Suprapubic skin (tissue), 4 donors: ENCODE measurements at regions not wholly inside any gene's neighbourhood (a gene's known extent, or its start where the extent isn't known, plus 50 kb on each side); places are given as distances from the start of the nearest gene placed in this dataset.

Source experiments
- DNase-seq, 2 donors: peaks; one replicate each; pipeline ENCODE4 v3.0.0-alpha.2; 2019; ENCODE audit warnings: low spot score in 2 of 2
- H3K27ac ChIP-seq: fragments of 200-600 bp; sonication (generic); one replicate; pipeline ENCODE4 v1.5.1; 2019
- H3K27me3 ChIP-seq: fragments of 200-600 bp; sonication (generic); one replicate; pipeline ENCODE4 v1.5.1; 2019
- H3K36me3 ChIP-seq: fragments of 200-600 bp; sonication (generic); one replicate; pipeline ENCODE4 v1.5.1; 2019
- H3K4me1 ChIP-seq: fragments of 200-600 bp; sonication (generic); one replicate; pipeline ENCODE4 v1.5.1; 2019
- H3K4me3 ChIP-seq: fragments of 200-600 bp; sonication (generic); one replicate; pipeline ENCODE4 v1.5.1; 2019; ENCODE audit warnings: mild to moderate bottlenecking
- H3K9me3 ChIP-seq: fragments of 200-600 bp; sonication (generic); one replicate; pipeline ENCODE4 v1.5.1; 2019
- CTCF ChIP-seq, 2 donors: fragments of 200-600 bp in 1 of 2; fragments of 450-650 bp in 1 of 2; sonication (generic) in 1 of 2; IDR thresholded peaks; one replicate each; pipeline ENCODE4 v1.5.1; 2016 to 2019; ENCODE audit warnings: antibody characterized with exemption in 2 of 2, mild to moderate bottlenecking in 1 of 2, moderate library complexity in 1 of 2
- EP300 ChIP-seq: sonication (generic); formaldehyde crosslinking; IDR thresholded peaks from one replicate; pipeline ENCODE4 v1.6.1; 2017; ENCODE audit warnings: antibody characterized with exemption
- POLR2A ChIP-seq, 2 donors: fragments of 450-650 bp; IDR thresholded peaks; one replicate each; pipeline ENCODE4 v1.6.1; 2017; ENCODE audit warnings: antibody characterized with exemption in 2 of 2, mild to moderate bottlenecking in 2 of 2, moderate library complexity in 2 of 2
- POLR2AphosphoS5 ChIP-seq, 3 donors: sonication (generic); formaldehyde crosslinking; IDR thresholded peaks; one replicate each; pipeline ENCODE4 v1.6.1; 2017; ENCODE audit warnings: antibody characterized with exemption in 3 of 3
- WGBS: methylation state at CpG from one replicate; pipeline ENCODE4 v1.1.5; 2018; 5-methylcytosine and 5-hydroxymethylcytosine counted together

- no peak for DNase-seq
- 94% methylated on average over 3 of the region's 3 CpGs for WGBS
- no peaks in the 10 kb centered on the region for H3K27me3 ChIP-seq
- H3K4me1 ChIP-seq: no peaks in the 10 kb centered on the region
- H3K36me3 ChIP-seq: no peaks in the 10 kb centered on the region
- no peak overlapping the region for H3K27ac ChIP-seq
- no peak overlapping the region for H3K4me3 ChIP-seq
- TF ChIP-seq POLR2A (IDR thresholded peaks at IDR 0.05): no peak
- no peak for TF ChIP-seq EP300
- no peak for TF ChIP-seq CTCF (IDR thresholded peaks at IDR 0.05)
- TF ChIP-seq POLR2AphosphoS5 (IDR thresholded peaks at IDR 0.05): no peak
- H3K9me3 ChIP-seq: peaks cover 3% of the 10 kb centered on the region
These were observed 86.1 kb upstream of the LMO3 start for GRCh38 chr12:16692099-16692498.

DNA sequence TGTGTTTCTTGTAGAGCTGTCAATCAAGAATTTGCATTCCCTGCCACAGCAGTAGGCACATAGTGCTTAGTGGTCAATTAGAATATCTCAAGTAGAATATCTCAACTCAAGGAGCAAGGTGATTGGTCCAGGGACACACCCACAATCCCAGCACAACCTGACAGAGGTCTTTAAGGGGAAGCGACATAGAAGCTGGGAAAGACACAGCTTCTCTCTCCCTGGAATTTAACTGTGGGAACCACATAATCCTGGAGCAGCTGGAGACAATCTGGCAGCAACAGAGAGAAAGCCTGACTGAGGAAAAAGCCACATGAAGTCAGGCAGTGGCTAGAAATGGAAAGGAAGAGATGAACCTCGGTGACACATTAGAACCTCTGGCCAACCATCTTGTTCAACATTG lies 85.7 kb upstream of the LMO3 start:
- no peaks in the 10 kb centered on the region for H3K36me3 ChIP-seq
- 85% methylated on average over 2 of the region's 2 CpGs for WGBS
- H3K4me1 ChIP-seq: no peaks in the 10 kb centered on the region
- no peaks in the 10 kb centered on the region for H3K27me3 ChIP-seq
- TF ChIP-seq EP300 (no peak), CTCF (IDR thresholded peaks at IDR 0.05) (no peak), POLR2A (IDR thresholded peaks at IDR 0.05) (no peak), POLR2AphosphoS5 (IDR thresholded peaks at IDR 0.05) (no peak)
- DNase-seq: no peak
- no peak overlapping the region for H3K4me3 ChIP-seq
- H3K27ac ChIP-seq: no peak overlapping the region
- H3K9me3 ChIP-seq: peaks cover 3% of the 10 kb centered on the region

DNA sequence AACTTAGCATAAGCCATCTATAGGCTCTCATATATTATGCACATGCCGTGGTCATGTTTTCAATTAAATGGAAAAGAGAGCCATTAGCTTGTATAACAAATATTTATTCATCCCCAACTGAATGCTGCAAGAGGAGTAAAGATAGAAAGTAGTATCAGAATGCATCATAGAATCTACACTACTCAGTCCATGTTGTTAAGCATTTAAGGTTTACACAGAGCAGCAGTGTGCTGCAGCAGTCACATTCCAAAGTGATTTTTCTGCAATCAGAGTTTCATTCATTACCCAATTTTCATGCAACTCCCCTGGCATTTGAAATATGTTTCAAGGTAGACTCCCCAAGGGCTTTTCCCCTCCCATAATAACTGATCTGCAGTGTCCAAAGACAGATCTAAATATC lies 82.2 kb upstream of the LMO3 start:
- H3K36me3 ChIP-seq: no peaks in the 10 kb centered on the region
- H3K4me1 ChIP-seq: no peaks in the 10 kb centered on the region
- no peaks in the 10 kb centered on the region for H3K27me3 ChIP-seq
- no peaks in the 10 kb centered on the region for H3K9me3 ChIP-seq
- H3K27ac ChIP-seq: no peak overlapping the region
- no peak for DNase-seq
- WGBS: 78% methylated on average over 1 of the region's 1 CpG
- H3K4me3 ChIP-seq: no peak overlapping the region
- TF ChIP-seq POLR2AphosphoS5 (IDR thresholded peaks at IDR 0.05) (no peak), EP300 (no peak)

GRCh38 chr12:16685107-16685506 lies 79.1 kb upstream of the LMO3 start:
- TF ChIP-seq CTCF (IDR thresholded peaks at IDR 0.05) (no peak), POLR2AphosphoS5 (IDR thresholded peaks at IDR 0.05) (no peak), EP300 (no peak), POLR2A (IDR thresholded peaks at IDR 0.05) (no peak)
- Histone ChIP-seq H3K27me3 (no peaks in the 10 kb centered on the region), H3K4me1 (no peaks in the 10 kb centered on the region), H3K9me3 (no peaks in the 10 kb centered on the region), H3K36me3 (no peaks in the 10 kb centered on the region), H3K27ac (no peak overlapping the region), H3K4me3 (no peak overlapping the region)
- WGBS: 74% methylated on average over 4 of the region's 4 CpGs
- DNase-seq: no peak

GRCh38 chr12:16681196-16681595 lies 75.2 kb upstream of the LMO3 start:
- Histone ChIP-seq H3K9me3 (no peaks in the 10 kb centered on the region), H3K27me3 (no peaks in the 10 kb centered on the region), H3K4me3 (no peak overlapping the region), H3K36me3 (no peaks in the 10 kb centered on the region), H3K27ac (no peak overlapping the region), H3K4me1 (no peaks in the 10 kb centered on the region)
- DNase-seq: no peak
- no peak for TF ChIP-seq POLR2AphosphoS5 (IDR thresholded peaks at IDR 0.05)
- TF ChIP-seq POLR2A (IDR thresholded peaks at IDR 0.05): no peak
- no peak for TF ChIP-seq CTCF (IDR thresholded peaks at IDR 0.05)
- no peak for TF ChIP-seq EP300

DNA sequence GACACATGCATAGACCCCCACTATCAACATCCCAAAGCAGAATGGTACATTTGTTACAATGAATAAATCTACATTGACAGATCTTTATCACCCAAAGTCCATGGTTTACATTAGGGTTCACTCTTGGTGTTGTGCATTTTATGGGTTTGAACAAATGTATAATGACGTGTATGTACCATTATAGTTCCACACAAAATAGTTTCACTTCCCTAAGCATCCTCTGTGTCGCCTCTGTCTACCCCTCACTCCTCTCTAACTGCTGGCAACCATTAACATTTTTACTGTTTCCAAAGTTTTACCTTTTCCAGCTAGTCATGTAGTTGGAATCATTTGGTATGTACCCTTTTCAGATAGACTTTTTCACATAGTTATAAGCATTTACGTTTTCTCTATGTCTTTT lies 69.5 kb upstream of the LMO3 start:
- H3K27me3 ChIP-seq: no peaks in the 10 kb centered on the region
- H3K27ac ChIP-seq: no peak overlapping the region
- no peak for TF ChIP-seq CTCF (IDR thresholded peaks at IDR 0.05)
- no peak for TF ChIP-seq POLR2AphosphoS5 (IDR thresholded peaks at IDR 0.05)
- no peak for TF ChIP-seq EP300
- no peak for TF ChIP-seq POLR2A (IDR thresholded peaks at IDR 0.05)
- H3K36me3 ChIP-seq: no peaks in the 10 kb centered on the region
- WGBS: 76% methylated on average over 2 of the region's 3 CpGs
- no peaks in the 10 kb centered on the region for H3K9me3 ChIP-seq
- DNase-seq: no peak
- H3K4me3 ChIP-seq: no peak overlapping the region
- no peaks in the 10 kb centered on the region for H3K4me1 ChIP-seq
